Upper lobe of left lung (tissue), 6 donors: ENCODE measurements at regions not wholly inside any gene's neighbourhood (a gene's known extent, or its start where the extent isn't known, plus 50 kb on each side); places are given as distances from the start of the nearest gene placed in this dataset.

Experiments used
- ATAC-seq, 2 donors: fragments of 200-7000 bp; cut with Tn5 transposase; one replicate each; pipeline ENCODE4 v1.9.1; 2022; ENCODE audit warnings: mild to moderate bottlenecking in 2 of 2, moderate library complexity in 2 of 2; ENCODE audit not compliant: low FRiP score in 2 of 2
- DNase-seq, 2 donors: peaks; one replicate each; pipeline ENCODE4 v3.0.0-alpha.2; 2019 to 2020
- H3K27ac ChIP-seq, 4 donors: fragments of 200-600 bp; sonication (generic); one replicate each; pipeline ENCODE4 v1.5.1; 2016 to 2019
- H3K27me3 ChIP-seq, 4 donors: fragments of 200-600 bp; sonication (generic); one replicate each; pipeline ENCODE4 v1.5.1; 2017 to 2019
- H3K36me3 ChIP-seq, 4 donors: fragments of 200-600 bp; sonication (generic); one replicate each; pipeline ENCODE4 v1.5.1; 2016 to 2019
- H3K4me1 ChIP-seq, 4 donors: fragments of 200-600 bp; sonication (generic); one replicate each; pipeline ENCODE4 v1.5.1; 2018 to 2019
- H3K4me3 ChIP-seq, 4 donors: fragments of 200-600 bp; sonication (generic); one replicate each; pipeline ENCODE4 v1.5.1; 2017 to 2019; ENCODE audit warnings: mild to moderate bottlenecking in 2 of 4, moderate library complexity in 1 of 4
- H3K9me3 ChIP-seq, 4 donors: fragments of 200-600 bp; sonication (generic); one replicate each; pipeline ENCODE4 v1.5.1; 2018 to 2019
- EP300 ChIP-seq, 4 donors: sonication (generic); formaldehyde crosslinking; IDR thresholded peaks; one replicate each; pipeline ENCODE4 v1.5.1; 2017; ENCODE audit warnings: antibody characterized with exemption in 4 of 4, control low read depth in 2 of 4
- POLR2A ChIP-seq, 4 donors: fragments of 450-650 bp; IDR thresholded peaks; one replicate each; pipeline ENCODE4 v1.5.1; 2016 to 2017; ENCODE audit warnings: antibody characterized with exemption in 4 of 4, mild to moderate bottlenecking in 2 of 4
- POLR2AphosphoS5 ChIP-seq, 2 donors: sonication (generic); formaldehyde crosslinking; IDR thresholded peaks; one replicate each; pipeline ENCODE4 v1.5.1; 2017; ENCODE audit warnings: antibody characterized with exemption in 2 of 2
- WGBS, 2 donors: methylation state at CpG; one replicate each; pipeline ENCODE4 v1.1.5; 2017 to 2018; 5-methylcytosine and 5-hydroxymethylcytosine counted together
- TF ChIP-seq, protein P1 (sequence below), 6 experiments: fragments of 450-650 bp in 4 of 6; fragments of 200-600 bp in 2 of 6; sonication (generic) in 2 of 6; IDR thresholded peaks; one replicate each; pipeline ENCODE4 v1.5.1; 2016 to 2019; ENCODE audit warnings: antibody characterized with exemption in 6 of 6
- donor health status: DM: no; HTN: no; CAD: no; lungs with moderate emphysema.
- donor health status: DM: no; HTN: yes; CAD: no; lungs with severe emphysema.

DNA sequence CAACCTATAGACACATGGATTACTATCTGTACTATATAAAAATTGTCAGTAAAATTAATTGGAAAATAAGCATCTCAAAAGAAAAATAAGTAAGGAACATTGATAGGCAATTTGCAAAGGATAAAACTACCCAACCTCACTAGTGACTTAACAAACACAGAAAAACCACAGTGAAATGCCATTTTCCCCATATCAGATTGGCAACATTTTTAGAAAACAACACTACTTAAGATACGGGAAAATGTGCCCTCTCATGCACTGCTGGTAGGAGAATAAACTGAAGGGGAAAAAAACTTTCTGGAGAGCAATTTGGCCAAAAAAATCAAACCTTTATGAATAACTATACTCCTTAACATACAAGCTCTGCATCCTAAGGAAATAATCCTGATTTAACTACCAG, 254.0 kb downstream of the DEPDC1B start:
- WGBS, 2 donors, result 64 to 67% methylated on average over 1 of the region's 1 CpG
- H3K27me3 ChIP-seq, result no peaks in the 10 kb centered on the region

DNA sequence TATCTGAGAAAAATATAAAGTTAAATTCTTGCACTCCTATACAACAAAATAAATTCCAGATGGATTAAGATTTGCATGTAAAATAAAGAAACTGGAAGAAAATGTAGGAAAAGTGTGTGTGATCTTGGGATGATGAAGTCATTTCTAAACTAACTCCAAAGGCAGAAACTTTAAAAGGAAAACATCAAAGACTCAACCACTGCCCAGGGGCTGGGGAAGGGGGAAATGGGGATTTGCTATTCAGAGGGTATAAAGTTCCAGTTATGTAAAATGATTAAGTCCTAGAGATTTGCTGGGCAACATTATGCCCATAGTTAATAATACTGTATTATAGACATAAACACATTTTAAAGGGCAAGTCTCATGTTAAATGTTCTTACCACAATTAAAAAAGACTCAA, 254.5 kb downstream of the DEPDC1B start:
- Histone ChIP-seq H3K36me3 (no peaks in the 10 kb centered on the region), H3K4me3 (no peak overlapping the region), H3K27me3 (no peaks in the 10 kb centered on the region), H3K4me1 (no peaks in the 10 kb centered on the region), H3K27ac (no peak overlapping the region), H3K9me3 (no peaks in the 10 kb centered on the region)
- no peak for TF ChIP-seq EP300 (IDR thresholded peaks at IDR 0.05)
- no peak for TF ChIP-seq POLR2A (IDR thresholded peaks at IDR 0.05)
- TF ChIP-seq POLR2AphosphoS5 (IDR thresholded peaks at IDR 0.05), result no peak
- TF ChIP-seq, protein P1, sequence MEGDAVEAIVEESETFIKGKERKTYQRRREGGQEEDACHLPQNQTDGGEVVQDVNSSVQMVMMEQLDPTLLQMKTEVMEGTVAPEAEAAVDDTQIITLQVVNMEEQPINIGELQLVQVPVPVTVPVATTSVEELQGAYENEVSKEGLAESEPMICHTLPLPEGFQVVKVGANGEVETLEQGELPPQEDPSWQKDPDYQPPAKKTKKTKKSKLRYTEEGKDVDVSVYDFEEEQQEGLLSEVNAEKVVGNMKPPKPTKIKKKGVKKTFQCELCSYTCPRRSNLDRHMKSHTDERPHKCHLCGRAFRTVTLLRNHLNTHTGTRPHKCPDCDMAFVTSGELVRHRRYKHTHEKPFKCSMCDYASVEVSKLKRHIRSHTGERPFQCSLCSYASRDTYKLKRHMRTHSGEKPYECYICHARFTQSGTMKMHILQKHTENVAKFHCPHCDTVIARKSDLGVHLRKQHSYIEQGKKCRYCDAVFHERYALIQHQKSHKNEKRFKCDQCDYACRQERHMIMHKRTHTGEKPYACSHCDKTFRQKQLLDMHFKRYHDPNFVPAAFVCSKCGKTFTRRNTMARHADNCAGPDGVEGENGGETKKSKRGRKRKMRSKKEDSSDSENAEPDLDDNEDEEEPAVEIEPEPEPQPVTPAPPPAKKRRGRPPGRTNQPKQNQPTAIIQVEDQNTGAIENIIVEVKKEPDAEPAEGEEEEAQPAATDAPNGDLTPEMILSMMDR (IDR thresholded peaks at IDR 0.05), result no peak
- DNase-seq (no peak), ATAC-seq (no peak)

More for the DNA sequence above, 254.0 kb downstream of the DEPDC1B start:
- H3K27ac ChIP-seq, result no peak overlapping the region
- DNase-seq (no peak), ATAC-seq (no peak)
- TF ChIP-seq EP300 (IDR thresholded peaks at IDR 0.05) (no peak), POLR2A (IDR thresholded peaks at IDR 0.05) (no peak), POLR2AphosphoS5 (IDR thresholded peaks at IDR 0.05) (no peak)
- TF ChIP-seq, protein P1 (IDR thresholded peaks at IDR 0.05), result no peak
- no peaks in the 10 kb centered on the region for H3K36me3 ChIP-seq
- no peaks in the 10 kb centered on the region for H3K4me1 ChIP-seq
- H3K9me3 ChIP-seq, result no peaks in the 10 kb centered on the region
- no peak overlapping the region for H3K4me3 ChIP-seq

DNA sequence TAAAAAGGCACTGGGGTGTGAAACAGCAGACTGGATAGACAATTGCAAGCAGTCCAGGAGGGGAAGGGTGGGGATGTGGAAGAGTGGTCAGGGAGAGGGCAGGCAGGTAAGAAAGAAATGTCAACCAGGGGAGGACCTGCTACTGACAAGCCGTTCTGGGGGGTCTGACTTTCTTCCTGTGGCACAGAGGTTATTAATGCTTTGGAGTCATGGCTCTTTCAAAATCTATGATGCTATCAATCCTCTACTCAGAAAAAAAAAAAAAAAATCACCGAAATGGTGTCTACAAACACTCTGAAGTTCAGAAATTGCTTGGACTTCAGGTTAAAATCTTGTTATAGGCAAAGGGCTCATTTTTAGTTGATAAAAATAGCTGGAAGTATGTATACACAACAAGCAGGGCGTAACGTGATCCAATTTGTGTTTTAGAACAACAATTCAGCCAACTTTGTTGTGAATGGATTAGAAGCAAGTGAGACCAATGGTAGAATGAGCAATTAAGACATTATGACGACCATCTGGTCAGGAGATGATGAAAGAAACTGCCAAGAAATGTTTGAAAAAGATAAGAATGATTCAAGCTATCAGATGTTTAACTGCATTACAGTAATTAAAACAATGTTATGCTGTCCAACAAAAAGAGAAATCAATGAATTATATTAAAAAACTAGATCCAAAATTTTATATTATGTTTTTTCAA, 255.2 kb downstream of the DEPDC1B start:
- Histone ChIP-seq H3K36me3 (no peaks in the 10 kb centered on the region), H3K27ac (no peak overlapping the region), H3K4me3 (no peak overlapping the region), H3K27me3 (no peaks in the 10 kb centered on the region), H3K9me3 (no peaks in the 10 kb centered on the region), H3K4me1 (no peaks in the 10 kb centered on the region)
- DNase-seq (no peak), ATAC-seq (no peak)
- TF ChIP-seq, protein P1 (IDR thresholded peaks at IDR 0.05), result no peak
- WGBS, 2 donors, result 65 to 79% methylated on average over 5 of the region's 5 CpGs

DNA sequence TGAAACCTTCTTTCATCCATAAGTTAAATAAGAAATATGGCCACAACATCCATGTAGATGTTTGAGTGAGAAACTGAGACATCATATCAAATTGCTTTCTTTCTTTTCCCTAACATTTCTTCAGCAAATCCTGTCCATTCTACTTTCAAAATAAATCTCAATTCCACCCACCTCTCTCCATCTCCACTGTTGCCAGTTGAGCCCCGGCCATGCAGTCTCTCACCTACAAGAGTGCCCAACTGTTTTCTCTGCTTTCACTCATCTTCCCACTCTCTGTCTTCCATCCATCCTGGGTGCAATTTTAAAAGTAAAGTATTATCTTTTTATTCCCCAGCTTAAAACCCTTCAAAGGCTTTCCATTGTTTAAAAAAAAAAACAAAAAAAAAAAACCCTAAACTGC, 260.4 kb downstream of the DEPDC1B start:
- Histone ChIP-seq H3K27ac (no peak overlapping the region), H3K36me3 (no peaks in the 10 kb centered on the region), H3K9me3 (no peaks in the 10 kb centered on the region), H3K27me3 (no peaks in the 10 kb centered on the region), H3K4me3 (no peak overlapping the region), H3K4me1 (no peaks in the 10 kb centered on the region)
- WGBS, 2 donors, result 90 to 93% methylated on average over 1 of the region's 1 CpG
- ATAC-seq (no peak), DNase-seq (no peak)
- TF ChIP-seq POLR2AphosphoS5 (IDR thresholded peaks at IDR 0.05), result no peak
- TF ChIP-seq EP300 (IDR thresholded peaks at IDR 0.05), result no peak
- TF ChIP-seq, protein P1 (IDR thresholded peaks at IDR 0.05), result no peak
- no peak for TF ChIP-seq POLR2A (IDR thresholded peaks at IDR 0.05)

DNA sequence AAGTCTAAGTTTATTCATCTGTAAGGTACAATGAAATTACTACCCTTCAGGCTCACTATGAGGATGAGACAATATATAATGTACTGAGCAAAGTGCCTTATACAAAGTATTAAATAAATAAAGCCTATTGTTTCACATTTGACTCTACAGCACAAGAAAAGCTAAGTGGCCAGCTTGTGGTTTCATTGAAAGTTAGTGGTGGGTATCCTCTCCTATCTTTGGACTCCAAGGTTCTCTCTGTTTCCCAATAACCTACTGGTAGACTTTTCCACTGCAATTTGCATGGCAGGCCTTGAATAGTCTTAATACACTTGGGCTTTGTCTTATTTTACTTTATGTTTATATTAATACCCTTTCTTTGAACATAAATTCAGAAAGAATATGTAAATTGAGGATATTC, 262.7 kb downstream of the DEPDC1B start:
- no peak overlapping the region for H3K4me3 ChIP-seq
- no peaks in the 10 kb centered on the region for H3K9me3 ChIP-seq
- no peaks in the 10 kb centered on the region for H3K4me1 ChIP-seq
- DNase-seq (no peak), ATAC-seq (no peak)
- no peaks in the 10 kb centered on the region for H3K27me3 ChIP-seq
- TF ChIP-seq, protein P1 (IDR thresholded peaks at IDR 0.05), result no peak
- no peak for TF ChIP-seq POLR2A (IDR thresholded peaks at IDR 0.05)
- no peaks in the 10 kb centered on the region for H3K36me3 ChIP-seq
- H3K27ac ChIP-seq, result no peak overlapping the region
